Gastrocnemius medialis (tissue), 4 donors: ENCODE measurements at regions not wholly inside any gene's neighbourhood (a gene's known extent, or its start where the extent isn't known, plus 50 kb on each side); places are given as distances from the start of the nearest gene placed in this dataset.

Source experiments
- CTCF ChIP-seq, 5 experiments: fragments of 450-650 bp in 3 of 5; fragments of 200-600 bp in 2 of 5; sonication (generic) in 2 of 5; IDR thresholded peaks in 4 of 5; conservative IDR thresholded peaks in 1 of 5; 1 replicate in 4 of 5; 2 replicates in 1 of 5; pipeline ENCODE4 v1.5.1; 2016 to 2019; ENCODE audit warnings: antibody characterized with exemption in 5 of 5, mild to moderate bottlenecking in 3 of 5, moderate library complexity in 3 of 5
- POLR2A ChIP-seq, 2 donors: fragments of 450-650 bp; IDR thresholded peaks; one replicate each; pipeline ENCODE4 v1.6.1; 2017; ENCODE audit warnings: antibody characterized with exemption in 2 of 2, mild to moderate bottlenecking in 2 of 2, moderate library complexity in 2 of 2

- TF ChIP-seq POLR2A (IDR thresholded peaks at IDR 0.05) (no peak), CTCF (IDR thresholded peaks at IDR 0.05 in 4 of 5, conservative IDR thresholded peaks at IDR 0.05 in 1 of 5) (no peak)
Observed at GRCh38 chr10:107978455-107978854, 813.9 kb upstream of the SORCS1 start.
